SU-DHL-6 (cell line): ENCODE measurements at regions not wholly inside any gene's neighbourhood (a gene's known extent, or its start where the extent isn't known, plus 50 kb on each side); places are given as distances from the start of the nearest gene placed in this dataset.

Experiments
- H2AFZ ChIP-seq: fragments of 200-600 bp; sonication (generic); 2 replicates; pipeline ENCODE4 v1.6.1; 2014; ENCODE audit warnings: low read depth, mild to moderate bottlenecking, moderate library complexity, mixed read lengths, antibody characterized with exemption, low read length; ENCODE audit not compliant: severe bottlenecking
- H3F3A ChIP-seq: fragments of 200-600 bp; shearing (Covaris generic); 2 replicates; pipeline ENCODE4 v1.6.0; 2016; ENCODE audit warnings: antibody characterized with exemption, mild to moderate bottlenecking; ENCODE audit not compliant: insufficient read depth
- H3K27ac ChIP-seq: fragments of 200-600 bp; sonication (generic); 2 replicates; pipeline ENCODE4 v1.5.1; 2016; ENCODE audit warnings: low read depth, mild to moderate bottlenecking, low read length, moderate library complexity, mixed read lengths
- H3K27me3 ChIP-seq: fragments of 200-600 bp; sonication (generic), shearing (Covaris generic); 2 replicates; pipeline ENCODE4 v1.6.0; 2014; ENCODE audit warnings: mild to moderate bottlenecking, low read length
- H3K36me3 ChIP-seq: fragments of 200-600 bp; sonication (generic); 2 replicates; pipeline ENCODE4 v1.6.1; 2014; ENCODE audit warnings: mild to moderate bottlenecking, low read length, mixed read lengths
- H3K4me2 ChIP-seq: fragments of 300-600, 200-600 bp; shearing (Covaris generic), sonication (generic); 2 replicates; pipeline ENCODE4 v1.6.0; 2014; ENCODE audit warnings: low read length, low read depth, mild to moderate bottlenecking; ENCODE audit not compliant: poor library complexity, severe bottlenecking
- H3K4me3 ChIP-seq: fragments of 200-600 bp; sonication (generic); 2 replicates; pipeline ENCODE4 v1.5.1; 2014; ENCODE audit warnings: antibody characterized with exemption, low read length, mild to moderate bottlenecking, mixed read lengths; ENCODE audit not compliant: insufficient read depth, poor library complexity, severe bottlenecking
- H3K79me2 ChIP-seq: fragments of 200-600 bp; sonication (generic); 2 replicates; pipeline ENCODE4 v1.6.1; 2014; ENCODE audit warnings: mild to moderate bottlenecking, low read length, moderate library complexity; ENCODE audit not compliant: insufficient read depth
- H3K9ac ChIP-seq: fragments of 200-600 bp; sonication (generic); 2 replicates; pipeline ENCODE4 v1.7.0; 2014; ENCODE audit warnings: mild to moderate bottlenecking, low read length
- H3K9me2 ChIP-seq: fragments of 200-600 bp; sonication (generic); replicated peaks from 2 replicates; pipeline ENCODE4 v1.6.1; 2014; ENCODE audit warnings: low read length; ENCODE audit not compliant: insufficient read depth
- H3K9me3 ChIP-seq: fragments of 200-600 bp; sonication (generic); 2 replicates; pipeline ENCODE4 v1.6.1; 2014; ENCODE audit warnings: low read length, mixed read lengths; ENCODE audit not compliant: insufficient read depth
- H4K20me1 ChIP-seq: fragments of 200-600 bp; sonication (generic); 2 replicates; pipeline ENCODE4 v1.6.1; 2014; ENCODE audit warnings: low read depth, mild to moderate bottlenecking, antibody characterized with exemption, low read length, moderate library complexity, mixed read lengths
- CTCF ChIP-seq: fragments of 200-600 bp; sonication (generic); IDR thresholded peaks from one replicate; pipeline ENCODE4 v1.5.1; 2017; ENCODE audit warnings: antibody characterized with exemption, mild to moderate bottlenecking, low read length, moderate library complexity; ENCODE audit not compliant: insufficient read depth, poor library complexity, severe bottlenecking
- EZH2phosphoT487 ChIP-seq: fragments of 200-600 bp; sonication (generic), shearing (Covaris generic); conservative IDR thresholded peaks from 2 replicates; pipeline ENCODE4 v1.6.1; 2018; ENCODE audit warnings: mild to moderate bottlenecking, antibody characterized with exemption, low read length, moderate library complexity, mixed read lengths

GRCh38 chr3:83928903-83929302, 1029.9 kb upstream of the CADM2 start:
- no peaks in the 10 kb centered on the region for H4K20me1 ChIP-seq
- no peaks in the 10 kb centered on the region for H3K36me3 ChIP-seq
- H3K9me3 ChIP-seq = peaks cover 10% of the 10 kb centered on the region; the same call in 1 of the 2 replicates
- H3K4me2 ChIP-seq = no peak overlapping the region
- TF ChIP-seq EZH2phosphoT487 (no peak), CTCF (no peak)
- H3K79me2 ChIP-seq = no peaks in the 10 kb centered on the region
- H3K4me3 ChIP-seq = no peak overlapping the region
- no peak overlapping the region for H3K9ac ChIP-seq
- H2AFZ ChIP-seq = no peak overlapping the region
- H3K27ac ChIP-seq = no peak overlapping the region
- H3K9me2 ChIP-seq = no peaks in the 10 kb centered on the region
- H3F3A ChIP-seq = no peaks in the 10 kb centered on the region
- no peaks in the 10 kb centered on the region for H3K27me3 ChIP-seq

GRCh38 chr3:83934192-83935021, 1024.4 kb upstream of the CADM2 start:
- no peaks in the 10 kb centered on the region for H3K27me3 ChIP-seq
- no peaks in the 10 kb centered on the region for H3K9me2 ChIP-seq
- no peak overlapping the region for H3K4me2 ChIP-seq
- H3K9ac ChIP-seq = no peak overlapping the region
- no peaks in the 10 kb centered on the region for H4K20me1 ChIP-seq
- no peak for TF ChIP-seq EZH2phosphoT487
- no peak for TF ChIP-seq CTCF
- no peaks in the 10 kb centered on the region for H3F3A ChIP-seq
- no peaks in the 10 kb centered on the region for H3K79me2 ChIP-seq
- peak overlapping the region; percentile 35 for H2AFZ ChIP-seq
- no peak overlapping the region for H3K27ac ChIP-seq
- H3K4me3 ChIP-seq = no peak overlapping the region
- H3K9me3 ChIP-seq = peaks cover 5% of the 10 kb centered on the region; the same call in 1 of the 2 replicates
- no peaks in the 10 kb centered on the region for H3K36me3 ChIP-seq

- H3K9me3 ChIP-seq = peaks cover 7% of the 10 kb centered on the region; the same call in 1 of the 2 replicates
- H3K9ac ChIP-seq = no peak overlapping the region
- H2AFZ ChIP-seq = peak overlapping the region; percentile 11
- no peaks in the 10 kb centered on the region for H3K79me2 ChIP-seq
- TF ChIP-seq CTCF (no peak), EZH2phosphoT487 (no peak)
- H3K9me2 ChIP-seq = no peaks in the 10 kb centered on the region
- no peaks in the 10 kb centered on the region for H3F3A ChIP-seq
- no peaks in the 10 kb centered on the region for H3K27me3 ChIP-seq
- no peak overlapping the region for H3K4me3 ChIP-seq
- no peak overlapping the region for H3K27ac ChIP-seq
- no peak overlapping the region for H3K4me2 ChIP-seq
- H4K20me1 ChIP-seq = no peaks in the 10 kb centered on the region
- no peaks in the 10 kb centered on the region for H3K36me3 ChIP-seq
Measured at GRCh38 chr3:83938491-83938890, 1020.3 kb upstream of the CADM2 start.
